ENCODE measurements at regions not wholly inside any gene's neighbourhood (a gene's known extent, or its start where the extent isn't known, plus 50 kb on each side); places are given as distances from the start of the nearest gene placed in this dataset.

DNA sequence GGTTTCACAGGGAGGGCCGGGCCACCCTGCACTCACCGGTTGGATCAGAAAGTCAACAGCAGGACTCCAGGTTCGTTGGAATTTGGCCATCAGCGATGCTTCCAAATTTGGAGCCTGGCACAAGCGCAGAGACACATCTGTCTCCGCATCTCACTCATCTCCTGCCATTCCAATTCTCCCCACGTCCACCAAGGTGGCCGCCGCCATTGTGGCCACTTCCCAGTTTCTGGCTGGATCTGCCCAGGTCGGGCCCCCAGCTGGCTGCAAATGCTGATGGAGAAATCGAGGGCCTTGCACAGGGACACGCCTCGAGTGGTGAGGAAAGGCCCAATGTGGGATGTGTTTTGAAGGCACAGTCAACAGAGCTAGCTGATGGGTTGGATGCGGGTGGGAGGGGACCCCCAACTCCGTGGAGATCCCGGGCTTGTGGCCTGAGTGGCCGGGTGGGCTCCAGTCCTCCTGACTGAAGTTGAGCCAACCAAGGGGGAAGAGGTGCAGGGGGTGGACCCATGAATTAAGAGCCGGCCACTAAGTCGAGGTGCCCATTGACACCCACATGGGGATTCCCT is 102.7 kb downstream of the CRYAA start:
- no peaks in the 10 kb centered on the region for H3K9me3 ChIP-seq (ENCODE audit: insufficient read depth, low read length)
- H3K27me3 ChIP-seq (ENCODE audit: low read depth, low read length): peaks cover 2% of the 10 kb centered on the region; the same call in 1 of the 2 replicates
- H3K27ac ChIP-seq (ENCODE audit: low read length): no peak overlapping the region
- H3K4me1 ChIP-seq (ENCODE audit: low read length): peaks cover 44% of the 10 kb centered on the region
- H3K9ac ChIP-seq (ENCODE audit: low read length): no peak overlapping the region
- H3K4me3 ChIP-seq (ENCODE audit: low read length): no peak overlapping the region
- H3K4me2 ChIP-seq (ENCODE audit: low read length): no peak overlapping the region
- no peaks in the 10 kb centered on the region for H3K79me2 ChIP-seq (ENCODE audit: low read length)
- no peak overlapping the region for H2AFZ ChIP-seq (ENCODE audit: low read depth, low read length)
- no peaks in the 10 kb centered on the region for H4K20me1 ChIP-seq (ENCODE audit: insufficient read depth, low read length)
- H3K36me3 ChIP-seq (replicated peaks; ENCODE audit: low read depth, low read length): no peaks in the 10 kb centered on the region
- no peak for TF ChIP-seq EZH2phosphoT487 (IDR thresholded peaks at IDR 0.05; ENCODE audit: low read depth)
- TF ChIP-seq, protein P1, sequence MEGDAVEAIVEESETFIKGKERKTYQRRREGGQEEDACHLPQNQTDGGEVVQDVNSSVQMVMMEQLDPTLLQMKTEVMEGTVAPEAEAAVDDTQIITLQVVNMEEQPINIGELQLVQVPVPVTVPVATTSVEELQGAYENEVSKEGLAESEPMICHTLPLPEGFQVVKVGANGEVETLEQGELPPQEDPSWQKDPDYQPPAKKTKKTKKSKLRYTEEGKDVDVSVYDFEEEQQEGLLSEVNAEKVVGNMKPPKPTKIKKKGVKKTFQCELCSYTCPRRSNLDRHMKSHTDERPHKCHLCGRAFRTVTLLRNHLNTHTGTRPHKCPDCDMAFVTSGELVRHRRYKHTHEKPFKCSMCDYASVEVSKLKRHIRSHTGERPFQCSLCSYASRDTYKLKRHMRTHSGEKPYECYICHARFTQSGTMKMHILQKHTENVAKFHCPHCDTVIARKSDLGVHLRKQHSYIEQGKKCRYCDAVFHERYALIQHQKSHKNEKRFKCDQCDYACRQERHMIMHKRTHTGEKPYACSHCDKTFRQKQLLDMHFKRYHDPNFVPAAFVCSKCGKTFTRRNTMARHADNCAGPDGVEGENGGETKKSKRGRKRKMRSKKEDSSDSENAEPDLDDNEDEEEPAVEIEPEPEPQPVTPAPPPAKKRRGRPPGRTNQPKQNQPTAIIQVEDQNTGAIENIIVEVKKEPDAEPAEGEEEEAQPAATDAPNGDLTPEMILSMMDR (IDR thresholded peaks at IDR 0.05; ENCODE audit: low read depth, low read length): no peak

DNA sequence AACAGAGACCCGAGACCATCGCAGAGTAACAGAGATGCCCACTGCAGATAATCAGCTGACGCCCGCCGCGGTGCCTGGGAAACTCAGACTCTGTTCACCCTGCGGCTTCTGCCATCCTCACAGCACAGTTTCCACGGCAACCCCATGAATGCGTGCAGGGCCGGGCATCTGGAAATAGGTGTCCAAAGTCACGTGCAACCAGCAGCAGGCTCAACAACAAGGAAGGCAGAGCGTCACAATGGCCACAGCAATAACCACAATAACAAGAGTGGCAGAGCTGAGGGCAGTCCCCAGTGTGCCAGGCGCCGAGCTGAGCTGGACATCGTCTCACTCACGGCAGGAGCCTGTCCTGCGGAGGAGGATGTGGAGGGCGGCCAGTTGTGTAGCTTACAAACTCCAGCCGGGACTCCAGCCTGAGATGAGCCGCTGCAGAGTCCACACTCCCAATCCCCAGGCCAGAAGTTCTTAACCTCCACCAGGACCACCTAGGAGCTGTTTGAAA is 102.0 kb downstream of the CRYAA start:
- Histone ChIP-seq H3K9ac (ENCODE audit: low read length) (no peak overlapping the region), H2AFZ (ENCODE audit: low read depth, low read length) (no peak overlapping the region), H3K4me2 (ENCODE audit: low read length) (no peak overlapping the region), H3K79me2 (ENCODE audit: low read length) (no peaks in the 10 kb centered on the region), H3K4me1 (ENCODE audit: low read length) (peaks cover 48% of the 10 kb centered on the region), H3K36me3 (replicated peaks; ENCODE audit: low read depth, low read length) (no peaks in the 10 kb centered on the region), H3K27ac (ENCODE audit: low read length) (no peak overlapping the region), H3K9me3 (ENCODE audit: insufficient read depth, low read length) (no peaks in the 10 kb centered on the region), H3K4me3 (ENCODE audit: low read length) (no peak overlapping the region), H3K27me3 (ENCODE audit: low read depth, low read length) (no peaks in the 10 kb centered on the region), H4K20me1 (ENCODE audit: insufficient read depth, low read length) (no peaks in the 10 kb centered on the region)
- TF ChIP-seq, protein P1 (IDR thresholded peaks at IDR 0.05; ENCODE audit: low read depth, low read length): no peak
- TF ChIP-seq EZH2phosphoT487 (IDR thresholded peaks at IDR 0.05; ENCODE audit: low read depth): no peak

DNA sequence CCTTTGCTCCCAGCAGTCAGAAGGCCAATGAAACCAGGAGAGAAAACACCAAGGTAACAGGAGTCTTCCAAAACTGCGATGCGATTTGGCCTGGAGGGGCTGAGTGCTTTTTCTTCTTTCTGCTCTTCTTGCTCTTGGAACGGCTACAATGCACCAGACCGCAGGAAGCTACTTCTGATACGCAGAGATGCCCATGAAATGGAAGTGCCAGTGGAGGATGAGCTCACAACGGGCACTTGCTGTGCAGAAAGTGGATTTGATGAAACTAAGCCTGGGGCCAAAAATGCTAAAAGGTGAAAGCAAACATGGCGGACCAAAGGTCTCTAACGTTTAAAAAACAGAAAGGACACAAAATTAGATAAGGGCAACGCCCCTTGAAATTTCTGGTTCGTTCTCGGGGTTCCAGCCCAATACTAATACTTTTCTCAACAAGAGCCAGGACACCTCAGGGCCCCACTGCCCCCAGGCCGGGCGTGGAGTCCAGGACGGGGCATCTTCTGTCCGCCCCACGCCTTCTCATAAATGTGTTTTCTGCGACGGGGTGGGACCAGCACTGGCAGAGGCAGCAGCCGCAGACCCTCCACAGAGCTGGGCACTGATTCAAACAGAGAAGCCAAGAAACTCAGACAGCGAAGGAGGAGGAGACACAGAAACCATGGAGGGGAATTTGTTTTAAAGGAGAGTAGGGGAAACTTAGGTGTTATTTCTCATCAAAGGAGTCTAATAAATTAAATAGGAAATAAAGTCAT is 101.3 kb downstream of the CRYAA start:
- H3K9ac ChIP-seq (ENCODE audit: low read length): no peak overlapping the region
- H2AFZ ChIP-seq (ENCODE audit: low read depth, low read length): no peak overlapping the region
- no peak overlapping the region for H3K4me2 ChIP-seq (ENCODE audit: low read length)
- peaks cover 42% of the 10 kb centered on the region for H3K4me1 ChIP-seq (ENCODE audit: low read length)
- H3K36me3 ChIP-seq (replicated peaks; ENCODE audit: low read depth, low read length): no peaks in the 10 kb centered on the region
- TF ChIP-seq, protein P1 (IDR thresholded peaks at IDR 0.05; ENCODE audit: low read depth, low read length): no peak
- TF ChIP-seq EZH2phosphoT487 (IDR thresholded peaks at IDR 0.05; ENCODE audit: low read depth): no peak
- no peak overlapping the region for H3K27ac ChIP-seq (ENCODE audit: low read length)
- no peaks in the 10 kb centered on the region for H3K27me3 ChIP-seq (ENCODE audit: low read depth, low read length)
- H4K20me1 ChIP-seq (ENCODE audit: insufficient read depth, low read length): no peaks in the 10 kb centered on the region
- no peaks in the 10 kb centered on the region for H3K79me2 ChIP-seq (ENCODE audit: low read length)
- no peaks in the 10 kb centered on the region for H3K9me3 ChIP-seq (ENCODE audit: insufficient read depth, low read length)
- H3K4me3 ChIP-seq (ENCODE audit: low read length): no peak overlapping the region

DNA sequence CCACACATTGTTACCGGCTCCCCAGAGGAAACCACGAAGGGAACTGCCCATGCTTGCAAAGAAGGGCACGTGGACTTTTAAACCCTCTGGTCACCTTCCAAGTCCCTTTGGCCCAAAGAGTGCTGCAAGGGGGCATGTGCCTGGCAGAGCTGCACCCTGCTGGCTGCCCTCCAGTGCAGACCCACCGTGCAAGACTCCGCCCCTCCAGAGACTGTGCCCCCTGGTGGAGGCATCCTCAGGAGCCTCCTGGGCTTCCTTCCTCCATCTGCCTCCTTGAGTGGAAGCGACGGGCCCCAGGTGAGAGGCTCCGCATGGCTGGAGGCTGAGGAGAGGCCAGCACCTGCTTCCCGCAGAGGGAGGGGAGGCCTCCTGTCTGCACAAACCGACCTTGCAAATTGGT is 100.6 kb downstream of the CRYAA start:
- no peak overlapping the region for H3K9ac ChIP-seq (ENCODE audit: low read length)
- peaks cover 39% of the 10 kb centered on the region for H3K4me1 ChIP-seq (ENCODE audit: low read length)
- no peaks in the 10 kb centered on the region for H3K9me3 ChIP-seq (ENCODE audit: insufficient read depth, low read length)
- H3K4me3 ChIP-seq (ENCODE audit: low read length): no peak overlapping the region
- H2AFZ ChIP-seq (ENCODE audit: low read depth, low read length): no peak overlapping the region
- no peaks in the 10 kb centered on the region for H4K20me1 ChIP-seq (ENCODE audit: insufficient read depth, low read length)
- no peaks in the 10 kb centered on the region for H3K36me3 ChIP-seq (replicated peaks; ENCODE audit: low read depth, low read length)
- H3K27me3 ChIP-seq (ENCODE audit: low read depth, low read length): no peaks in the 10 kb centered on the region
- H3K27ac ChIP-seq (ENCODE audit: low read length): no peak overlapping the region
- TF ChIP-seq, protein P1 (IDR thresholded peaks at IDR 0.05; ENCODE audit: low read depth, low read length): peak; percentile 47
- no peak for TF ChIP-seq EZH2phosphoT487 (IDR thresholded peaks at IDR 0.05; ENCODE audit: low read depth)
- no peaks in the 10 kb centered on the region for H3K79me2 ChIP-seq (ENCODE audit: low read length)
- no peak overlapping the region for H3K4me2 ChIP-seq (ENCODE audit: low read length)
